K562 (cell line): ENCODE measurements at regions not wholly inside any gene's neighbourhood (a gene's known extent, or its start where the extent isn't known, plus 50 kb on each side); places are given as distances from the start of the nearest gene placed in this dataset.

Source experiments
- ARNT ChIP-seq, 2 experiments: fragments of 450-650 bp; IDR thresholded peaks; 2 replicates each; pipeline ENCODE4 v1.6.1; 2016; ENCODE audit warnings: mild to moderate bottlenecking in 1 of 2
- BACH1 ChIP-seq: fragments of 200-800 bp; sonication (Bioruptor generic); IDR thresholded peaks from 2 replicates; pipeline ENCODE4 v1.6.1; 2016; ENCODE audit warnings: missing genetic modification characterization, missing compliant biosample characterization
- CBX5 ChIP-seq: IDR thresholded peaks from 2 replicates; pipeline ENCODE4 v1.6.1; 2014; ENCODE audit warnings: low read depth, borderline replicate concordance
- CHCHD3 ChIP-seq: fragments of 250-450 bp; sonication (Bioruptor Pico); IDR thresholded peaks from 2 replicates; pipeline ENCODE4 v2.1.2; 2022; ENCODE audit warnings: mild to moderate bottlenecking
- CHD1 ChIP-seq: fragments of 200-600 bp; sonication (generic); IDR thresholded peaks from one replicate; pipeline ENCODE4 v1.6.1; 2012; ENCODE audit warnings: mild to moderate bottlenecking, moderate library complexity, low read length, inconsistent platforms
- EHMT2 ChIP-seq: fragments of 450-650 bp; IDR thresholded peaks from 2 replicates; pipeline ENCODE4 v1.6.1; 2018; ENCODE audit warnings: antibody characterized with exemption
- FOXK2 ChIP-seq, 2 experiments: fragments of 450-650 bp; IDR thresholded peaks in 1 of 2; conservative IDR thresholded peaks in 1 of 2; 2 replicates each; pipeline ENCODE4 v1.6.1; 2016; ENCODE audit warnings: low read depth in 2 of 2, mild to moderate bottlenecking in 1 of 2
- FUS ChIP-seq: fragments of 200-400 bp; formaldehyde crosslinking; optimal IDR thresholded peaks from 2 replicates; pipeline ENCODE3; 2017; ENCODE audit warnings: low read depth, low read length
- HEY1 ChIP-seq: fragments of 250-450 bp; sonication (Bioruptor Pico); IDR thresholded peaks from 2 replicates; pipeline ENCODE4 v1.5.0; 2020; ENCODE audit warnings: mild to moderate bottlenecking, moderate library complexity, borderline replicate concordance
- NFRKB ChIP-seq: fragments of 450-650 bp; IDR thresholded peaks from 2 replicates; pipeline ENCODE4 v1.6.1; 2016; ENCODE audit warnings: low read depth
- NR2C1 ChIP-seq, 2 experiments: fragments of 450-650 bp; IDR thresholded peaks; 2 replicates each; pipeline ENCODE4 v1.6.1; 2017; ENCODE audit warnings: mild to moderate bottlenecking in 2 of 2, antibody characterized with exemption in 1 of 2, inconsistent platforms in 1 of 2, missing compliant biosample characterization in 1 of 2, missing genetic modification characterization in 1 of 2
- POLR3A ChIP-seq: IDR thresholded peaks from 2 replicates; pipeline ENCODE4 v1.6.1; 2011; ENCODE audit warnings: borderline replicate concordance, mild to moderate bottlenecking, moderate library complexity; ENCODE audit not compliant: insufficient read length, insufficient read depth; ENCODE audit errors: extremely low read depth
- PYGO2 ChIP-seq: fragments of 450-650 bp; IDR thresholded peaks from 2 replicates; pipeline ENCODE4 v1.6.1; 2016; ENCODE audit warnings: mild to moderate bottlenecking, missing genetic modification characterization, moderate library complexity, missing compliant biosample characterization
- RAD21 ChIP-seq, 2 experiments: fragments of 250-450 bp in 1 of 2; fragments of 450-650 bp in 1 of 2; sonication (Bioruptor Pico) in 1 of 2; formaldehyde crosslinking in 1 of 2; IDR thresholded peaks in 1 of 2; conservative IDR thresholded peaks in 1 of 2; 2 replicates each; pipeline versions ENCODE4 v1.4.0 to v1.8.0; 2020 to 2022; ENCODE audit warnings: mild to moderate bottlenecking in 2 of 2, moderate library complexity in 1 of 2
- RBM39 ChIP-seq: fragments of 200-400 bp; formaldehyde crosslinking; optimal IDR thresholded peaks from 2 replicates; pipeline ENCODE3; 2018; ENCODE audit warnings: low read depth, low read length
- SMAD3 ChIP-seq: fragments of 450-650 bp; formaldehyde crosslinking; conservative IDR thresholded peaks from 2 replicates; pipeline ENCODE4 v1.4.0; 2020; ENCODE audit warnings: mild to moderate bottlenecking
- SNRNP70 ChIP-seq: fragments of 200-400 bp; formaldehyde crosslinking; optimal IDR thresholded peaks from 2 replicates; pipeline ENCODE3; 2017; ENCODE audit warnings: low read depth, low read length
- TFAM ChIP-seq: fragments of 250-450 bp; sonication (Bioruptor Pico); conservative IDR thresholded peaks from 2 replicates; pipeline ENCODE4 v1.5.0; 2021; ENCODE audit warnings: mild to moderate bottlenecking, moderate library complexity
- ZNF197 ChIP-seq: fragments of 200-800 bp; sonication (Bioruptor generic); IDR thresholded peaks from 2 replicates; pipeline ENCODE4 v1.6.1; 2016; ENCODE audit warnings: low read depth, missing genetic modification characterization, missing compliant biosample characterization
- ZNF696 ChIP-seq: fragments of 250-450 bp; sonication (Bioruptor Pico); conservative IDR thresholded peaks from 2 replicates; pipeline ENCODE4 v1.4.0; 2020; ENCODE audit warnings: mild to moderate bottlenecking, moderate library complexity
- TF ChIP-seq, protein P1 (sequence below): fragments of 450-650 bp; IDR thresholded peaks from 2 replicates; pipeline ENCODE4 v1.6.1; 2016; ENCODE audit warnings: antibody characterized with exemption
- TF ChIP-seq, protein P2 (sequence below), 3 experiments: fragments of 200-800 bp in 1 of 3; fragments of 250-450 bp in 1 of 3; fragments of 450-650 bp in 1 of 3; sonication (Bioruptor Pico) in 1 of 3; sonication (Bioruptor generic) in 1 of 3; formaldehyde crosslinking in 1 of 3; IDR thresholded peaks; 2 replicates each; pipeline versions ENCODE4 v1.6.1 to v1.8.0; 2016 to 2022; ENCODE audit warnings: mild to moderate bottlenecking in 2 of 3, missing genetic modification characterization in 2 of 3, missing compliant biosample characterization in 1 of 3, moderate library complexity in 1 of 3
- TF ChIP-seq, protein P3 (sequence below): fragments of 450-650 bp; IDR thresholded peaks from 2 replicates; pipeline ENCODE4 v1.6.1; 2017; ENCODE audit warnings: antibody characterized with exemption

DNA sequence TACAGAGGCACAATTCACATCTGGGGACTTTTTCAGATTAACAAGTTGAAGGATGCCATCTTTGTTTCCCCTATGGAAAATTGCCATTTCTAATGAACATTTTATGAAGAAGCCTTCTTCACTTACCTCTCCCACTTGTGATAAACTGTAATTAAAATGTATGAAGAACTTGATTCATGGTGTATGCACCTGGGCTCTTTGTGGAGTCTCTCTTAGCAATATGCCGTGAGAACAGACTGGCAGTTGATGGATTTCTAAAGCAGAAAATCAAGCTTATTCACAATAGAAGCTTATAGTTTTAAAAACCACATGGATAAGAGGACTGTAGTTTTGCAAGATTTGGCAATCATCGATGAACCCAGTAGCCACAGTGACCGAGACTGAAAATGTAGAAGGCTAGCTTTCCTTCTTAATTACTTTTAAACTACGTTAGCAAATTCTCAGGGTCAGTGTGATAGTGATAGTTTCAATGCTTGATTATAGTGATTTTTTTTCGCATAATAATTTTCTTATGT is 270.6 kb downstream of the PRL start (continued):
- TF ChIP-seq, protein P1, sequence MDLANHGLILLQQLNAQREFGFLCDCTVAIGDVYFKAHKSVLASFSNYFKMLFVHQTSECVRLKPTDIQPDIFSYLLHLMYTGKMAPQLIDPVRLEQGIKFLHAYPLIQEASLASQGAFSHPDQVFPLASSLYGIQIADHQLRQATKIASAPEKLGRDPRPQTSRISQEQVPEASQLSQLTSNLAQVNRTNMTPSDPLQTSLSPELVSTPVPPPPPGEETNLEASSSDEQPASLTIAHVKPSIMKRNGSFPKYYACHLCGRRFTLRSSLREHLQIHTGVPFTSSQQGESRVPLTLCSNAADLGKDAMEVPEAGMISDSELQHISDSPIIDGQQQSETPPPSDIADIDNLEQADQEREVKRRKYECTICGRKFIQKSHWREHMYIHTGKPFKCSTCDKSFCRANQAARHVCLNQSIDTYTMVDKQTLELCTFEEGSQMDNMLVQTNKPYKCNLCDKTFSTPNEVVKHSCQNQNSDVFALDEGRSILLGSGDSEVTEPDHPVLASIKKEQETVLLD, result no peak
- no peak for TF ChIP-seq EHMT2
- no peak for TF ChIP-seq HEY1
- no peak for TF ChIP-seq FUS
- TF ChIP-seq ZNF696 (CRISPR knock-in tag), result no peak
- TF ChIP-seq CHD1, result no peak
- TF ChIP-seq SNRNP70, result no peak
- no peak for TF ChIP-seq RBM39
- no peak; a peak in 1 of 4 replicates for TF ChIP-seq FOXK2 (conservative IDR thresholded peaks at IDR 0.05 in 1 of 2, IDR thresholded peaks at IDR 0.05 in 1 of 2; ENCODE audit: low read depth in 2 of 2)
- no peak for TF ChIP-seq SMAD3 (CRISPR knock-in tag)
- TF ChIP-seq, protein P2, sequence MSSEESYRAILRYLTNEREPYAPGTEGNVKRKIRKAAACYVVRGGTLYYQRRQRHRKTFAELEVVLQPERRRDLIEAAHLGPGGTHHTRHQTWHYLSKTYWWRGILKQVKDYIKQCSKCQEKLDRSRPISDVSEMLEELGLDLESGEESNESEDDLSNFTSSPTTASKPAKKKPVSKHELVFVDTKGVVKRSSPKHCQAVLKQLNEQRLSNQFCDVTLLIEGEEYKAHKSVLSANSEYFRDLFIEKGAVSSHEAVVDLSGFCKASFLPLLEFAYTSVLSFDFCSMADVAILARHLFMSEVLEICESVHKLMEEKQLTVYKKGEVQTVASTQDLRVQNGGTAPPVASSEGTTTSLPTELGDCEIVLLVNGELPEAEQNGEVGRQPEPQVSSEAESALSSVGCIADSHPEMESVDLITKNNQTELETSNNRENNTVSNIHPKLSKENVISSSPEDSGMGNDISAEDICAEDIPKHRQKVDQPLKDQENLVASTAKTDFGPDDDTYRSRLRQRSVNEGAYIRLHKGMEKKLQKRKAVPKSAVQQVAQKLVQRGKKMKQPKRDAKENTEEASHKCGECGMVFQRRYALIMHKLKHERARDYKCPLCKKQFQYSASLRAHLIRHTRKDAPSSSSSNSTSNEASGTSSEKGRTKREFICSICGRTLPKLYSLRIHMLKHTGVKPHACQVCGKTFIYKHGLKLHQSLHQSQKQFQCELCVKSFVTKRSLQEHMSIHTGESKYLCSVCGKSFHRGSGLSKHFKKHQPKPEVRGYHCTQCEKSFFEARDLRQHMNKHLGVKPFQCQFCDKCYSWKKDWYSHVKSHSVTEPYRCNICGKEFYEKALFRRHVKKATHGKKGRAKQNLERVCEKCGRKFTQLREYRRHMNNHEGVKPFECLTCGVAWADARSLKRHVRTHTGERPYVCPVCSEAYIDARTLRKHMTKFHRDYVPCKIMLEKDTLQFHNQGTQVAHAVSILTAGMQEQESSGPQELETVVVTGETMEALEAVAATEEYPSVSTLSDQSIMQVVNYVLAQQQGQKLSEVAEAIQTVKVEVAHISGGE (CRISPR knock-in tag; IDR thresholded peaks at IDR 0.05), result 0 out of 6 replicates have a peak, but pooled peaks of 1 of the 3 experiments have one; percentile 28
- 0 out of 2 replicates have a peak, but pooled peaks have one; percentile 52 for TF ChIP-seq PYGO2 (tag)
- TF ChIP-seq BACH1, result 0 out of 2 replicates have a peak, but pooled peaks have one; percentile 33
- TF ChIP-seq TFAM (CRISPR knock-in tag), result no peak
- TF ChIP-seq NFRKB, result peak; percentile 53
- TF ChIP-seq POLR3A, result no peak
- peak; percentile 16; the same call in 1 of the 2 replicates for TF ChIP-seq ZNF197 (CRISPR knock-in tag)
- no peak for TF ChIP-seq CHCHD3
- TF ChIP-seq NR2C1 (IDR thresholded peaks at IDR 0.05), result no peak
- no peak for TF ChIP-seq NR2C1 (tag; IDR thresholded peaks at IDR 0.05)
- no peak for TF ChIP-seq RAD21 (CRISPR knock-in tag; conservative IDR thresholded peaks at IDR 0.05 in 1 of 2, IDR thresholded peaks at IDR 0.05 in 1 of 2)
- TF ChIP-seq, protein P3, sequence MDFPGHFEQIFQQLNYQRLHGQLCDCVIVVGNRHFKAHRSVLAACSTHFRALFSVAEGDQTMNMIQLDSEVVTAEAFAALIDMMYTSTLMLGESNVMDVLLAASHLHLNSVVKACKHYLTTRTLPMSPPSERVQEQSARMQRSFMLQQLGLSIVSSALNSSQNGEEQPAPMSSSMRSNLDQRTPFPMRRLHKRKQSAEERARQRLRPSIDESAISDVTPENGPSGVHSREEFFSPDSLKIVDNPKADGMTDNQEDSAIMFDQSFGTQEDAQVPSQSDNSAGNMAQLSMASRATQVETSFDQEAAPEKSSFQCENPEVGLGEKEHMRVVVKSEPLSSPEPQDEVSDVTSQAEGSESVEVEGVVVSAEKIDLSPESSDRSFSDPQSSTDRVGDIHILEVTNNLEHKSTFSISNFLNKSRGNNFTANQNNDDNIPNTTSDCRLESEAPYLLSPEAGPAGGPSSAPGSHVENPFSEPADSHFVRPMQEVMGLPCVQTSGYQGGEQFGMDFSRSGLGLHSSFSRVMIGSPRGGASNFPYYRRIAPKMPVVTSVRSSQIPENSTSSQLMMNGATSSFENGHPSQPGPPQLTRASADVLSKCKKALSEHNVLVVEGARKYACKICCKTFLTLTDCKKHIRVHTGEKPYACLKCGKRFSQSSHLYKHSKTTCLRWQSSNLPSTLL, result no peak
- TF ChIP-seq ARNT (IDR thresholded peaks at IDR 0.05), result peak in 1 of 2 experiments; percentile 12; a peak in 1 of 4 replicates
- TF ChIP-seq CBX5, result no peak
